ENCODE measurements at regions not wholly inside any gene's neighbourhood (a gene's known extent, or its start where the extent isn't known, plus 50 kb on each side); places are given as distances from the start of the nearest gene placed in this dataset.
"Not testable (repeated sequence)": the region's sequence is repeated elsewhere in the genome, so short reads cannot be mapped to it uniquely, and the experiment has no call there.

- DNase-seq, result no peak
These were observed 292.9 kb downstream of the BMP4 start for GRCh38 chr14:53663709-53664108.

- DNase-seq, result no peak
These were observed 301.4 kb downstream of the BMP4 start for GRCh38 chr14:53655080-53655785.

GRCh38 chr14:53652068-53652467 lies 304.6 kb downstream of the BMP4 start:
- DNase-seq, result no peak

- DNase-seq, result no peak
These were observed 305.4 kb downstream of the BMP4 start for GRCh38 chr14:53651096-53651740.

GRCh38 chr14:53646925-53647324 lies 309.7 kb downstream of the BMP4 start:
- no peak for DNase-seq

GRCh38 chr14:53640695-53641094 lies 315.9 kb downstream of the BMP4 start:
- DNase-seq, result no peak

- no peak for DNase-seq
These were observed 317.7 kb downstream of the BMP4 start for GRCh38 chr14:53638966-53639365.

- no peak for DNase-seq
These were observed 321.8 kb downstream of the BMP4 start for GRCh38 chr14:53634793-53635192.

- DNase-seq, result peak; percentile 21
These were observed 326.3 kb downstream of the BMP4 start for GRCh38 chr14:53630336-53630735.

GRCh38 chr14:53628732-53629430 lies 327.7 kb downstream of the BMP4 start:
- DNase-seq, result no peak

GRCh38 chr14:53628261-53628660 lies 328.4 kb downstream of the BMP4 start:
- DNase-seq, result no peak

GRCh38 chr14:53626761-53627160 lies 329.9 kb downstream of the BMP4 start:
- DNase-seq, result no peak

GRCh38 chr14:53622447-53622846 lies 334.2 kb downstream of the BMP4 start:
- DNase-seq, result no peak

- DNase-seq, result no peak
These were observed 334.7 kb downstream of the BMP4 start for GRCh38 chr14:53621921-53622320.

GRCh38 chr14:53621433-53621832 lies 335.2 kb downstream of the BMP4 start:
- no peak for DNase-seq

- DNase-seq, result no peak
These were observed 335.7 kb downstream of the BMP4 start for GRCh38 chr14:53620890-53621289.

- no peak for DNase-seq
These were observed 336.3 kb downstream of the BMP4 start for GRCh38 chr14:53620317-53620716.

GRCh38 chr14:53619691-53620231 lies 336.9 kb downstream of the BMP4 start:
- no peak for DNase-seq

GRCh38 chr14:53616536-53616935 lies 340.1 kb downstream of the BMP4 start:
- DNase-seq, result not testable (repeated sequence)

- no peak for DNase-seq
These were observed 341.4 kb downstream of the BMP4 start for GRCh38 chr14:53615252-53615651.

- DNase-seq, result peak; percentile 27
These were observed 343.0 kb downstream of the BMP4 start for GRCh38 chr14:53613404-53614253.

GRCh38 chr14:53610947-53611346 lies 345.7 kb downstream of the BMP4 start:
- DNase-seq, result no peak

Data from right kidney (tissue), 1 donor.